ENCODE measurements at regions not wholly inside any gene's neighbourhood (a gene's known extent, or its start where the extent isn't known, plus 50 kb on each side); places are given as distances from the start of the nearest gene placed in this dataset.

DNA sequence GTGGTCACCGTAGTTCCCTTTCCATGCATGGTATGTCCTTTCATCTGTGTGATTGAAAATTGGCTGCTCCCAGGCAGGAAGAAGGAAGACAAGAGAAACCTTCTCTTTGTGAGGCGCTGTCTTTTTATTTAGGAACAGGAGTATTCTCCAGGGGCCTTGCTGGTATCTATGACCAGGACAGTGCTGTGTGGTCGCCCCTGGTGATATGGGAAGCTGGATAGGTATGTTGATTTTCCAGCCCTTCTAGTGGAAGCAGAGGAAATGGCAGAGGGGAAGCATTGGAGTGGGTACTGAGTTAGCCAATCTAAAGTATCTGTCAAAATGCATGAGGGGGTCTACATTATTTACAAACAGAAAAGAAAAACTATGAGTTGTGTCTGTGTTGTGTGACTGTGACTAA is 226.6 kb downstream of the MTX2 start:
- TF ChIP-seq CTCF (IDR thresholded peaks at IDR 0.05) = no peak
- TF ChIP-seq POLR2A (IDR thresholded peaks at IDR 0.05) = no peak
- TF ChIP-seq EP300 (IDR thresholded peaks at IDR 0.05) = no peak
